HEK293 (cell line): ENCODE measurements at regions not wholly inside any gene's neighbourhood (a gene's known extent, or its start where the extent isn't known, plus 50 kb on each side); places are given as distances from the start of the nearest gene placed in this dataset.

Experiments used
- CTCF ChIA-PET: fragments of 350-600 bp; formaldehyde crosslinking; extraction: SDS; loops from one replicate; lab custom pipeline; 2021; ENCODE audit warnings: antibody characterized with exemption; lab: Yijun Ruan, JAX
- POLR2A ChIA-PET: fragments of 300-600 bp; formaldehyde crosslinking; extraction: SDS; loops from one replicate; lab custom pipeline; 2020; ENCODE audit warnings: antibody characterized with exemption, inconsistent platforms; lab: Yijun Ruan, JAX
- H3K27ac ChIP-seq: fragments of 200-500 bp; sonication (Bioruptor generic); 2 replicates; pipeline ENCODE4 v1.5.1; 2014; ENCODE audit warnings: low read depth, low read length, control low read depth, inconsistent platforms; ENCODE audit errors: extremely low read depth
- H3K36me3 ChIP-seq, 2 experiments: fragments of 200-500 bp in 1 of 2; sonication (Bioruptor generic) in 1 of 2; 1 replicate in 1 of 2; 2 replicates in 1 of 2; pipeline ENCODE4 v1.5.1; 2014 to 2017; ENCODE audit warnings: inconsistent platforms in 2 of 2, low read length in 2 of 2; ENCODE audit not compliant: control insufficient read depth in 2 of 2, insufficient read depth in 1 of 2
- H3K4me1 ChIP-seq: fragments of 200-500 bp; sonication (Bioruptor generic); 2 replicates; pipeline ENCODE4 v1.5.1; 2014; ENCODE audit warnings: mild to moderate bottlenecking, low read length, inconsistent platforms; ENCODE audit not compliant: control insufficient read depth, insufficient read depth
- H3K4me3 ChIP-seq: 2 replicates; pipeline ENCODE4 v1.5.1; 2011; ENCODE audit warnings: low read depth, mild to moderate bottlenecking, control low read depth, low read length, moderate library complexity
- H3K9me3 ChIP-seq: fragments of 200-500 bp; sonication (Bioruptor generic); 2 replicates; pipeline ENCODE4 v1.5.1; 2014; ENCODE audit warnings: low read depth, low read length, inconsistent platforms; ENCODE audit not compliant: control insufficient read depth, insufficient read depth
- CTCF ChIP-seq: fragments of 450-650 bp; formaldehyde crosslinking; IDR thresholded peaks from 2 replicates; pipeline ENCODE4 v1.5.1; 2016; ENCODE audit warnings: missing biosample characterization, missing genetic modification characterization
- ELK4 ChIP-seq: IDR thresholded peaks from 2 replicates; pipeline ENCODE4 v1.6.1; 2011; ENCODE audit warnings: mild to moderate bottlenecking, low read depth, low read length, borderline replicate concordance
- GLIS2 ChIP-seq: fragments of 450-650 bp; formaldehyde crosslinking; IDR thresholded peaks from 2 replicates; pipeline ENCODE4 v1.5.1; 2016; ENCODE audit warnings: missing biosample characterization, missing genetic modification characterization
- KLF7 ChIP-seq: fragments of 450-650 bp; formaldehyde crosslinking; IDR thresholded peaks from 2 replicates; pipeline ENCODE4 v1.5.1; 2016; ENCODE audit warnings: missing biosample characterization, missing genetic modification characterization, borderline replicate concordance
- KLF8 ChIP-seq: fragments of 450-650 bp; formaldehyde crosslinking; IDR thresholded peaks from 2 replicates; pipeline ENCODE4 v1.5.1; 2016; ENCODE audit warnings: missing biosample characterization, missing genetic modification characterization
- MYNN ChIP-seq: fragments of 450-650 bp; formaldehyde crosslinking; IDR thresholded peaks from 2 replicates; pipeline ENCODE4 v1.5.1; 2016; ENCODE audit warnings: missing biosample characterization, missing genetic modification characterization, borderline replicate concordance
- SP3 ChIP-seq: fragments of 450-650 bp; formaldehyde crosslinking; IDR thresholded peaks from 2 replicates; pipeline ENCODE4 v1.5.1; 2016; ENCODE audit warnings: missing biosample characterization, missing genetic modification characterization
- TRIM28 ChIP-seq: IDR thresholded peaks from 2 replicates; pipeline ENCODE4 v1.6.1; 2011; ENCODE audit warnings: low read length, control low read depth, borderline replicate concordance
- ZBTB49 ChIP-seq: fragments of 450-650 bp; formaldehyde crosslinking; IDR thresholded peaks from 2 replicates; pipeline ENCODE4 v1.5.1; 2016; ENCODE audit warnings: missing biosample characterization, missing genetic modification characterization, low read depth
- ZBTB8A ChIP-seq: fragments of 450-650 bp; formaldehyde crosslinking; IDR thresholded peaks from 2 replicates; pipeline ENCODE4 v1.5.1; 2016; ENCODE audit warnings: missing biosample characterization, missing genetic modification characterization
- ZNF132 ChIP-seq: fragments of 450-650 bp; formaldehyde crosslinking; IDR thresholded peaks from 2 replicates; pipeline ENCODE4 v1.5.1; 2017; ENCODE audit warnings: missing biosample characterization, missing genetic modification characterization, borderline replicate concordance
- ZNF221 ChIP-seq: fragments of 450-650 bp; formaldehyde crosslinking; IDR thresholded peaks from 2 replicates; pipeline ENCODE4 v1.5.1; 2017; ENCODE audit warnings: missing biosample characterization, missing genetic modification characterization, borderline replicate concordance
- ZNF26 ChIP-seq: fragments of 450-650 bp; formaldehyde crosslinking; IDR thresholded peaks from 2 replicates; pipeline ENCODE4 v1.5.1; 2016; ENCODE audit warnings: missing biosample characterization, missing genetic modification characterization
- ZNF280D ChIP-seq: fragments of 450-650 bp; formaldehyde crosslinking; IDR thresholded peaks from 2 replicates; pipeline ENCODE4 v1.5.1; 2016; ENCODE audit warnings: missing biosample characterization, missing genetic modification characterization
- ZNF335 ChIP-seq: fragments of 450-650 bp; formaldehyde crosslinking; conservative IDR thresholded peaks from 2 replicates; pipeline ENCODE4 v1.5.1; 2016; ENCODE audit warnings: missing biosample characterization, missing genetic modification characterization
- ZNF37A ChIP-seq: fragments of 450-650 bp; IDR thresholded peaks from 2 replicates; pipeline ENCODE4 v1.5.1; 2018; ENCODE audit warnings: missing biosample characterization, missing genetic modification characterization
- ZNF416 ChIP-seq: fragments of 450-650 bp; formaldehyde crosslinking; IDR thresholded peaks from 2 replicates; pipeline ENCODE4 v1.5.1; 2016; ENCODE audit warnings: missing biosample characterization, missing genetic modification characterization
- ZNF423 ChIP-seq: fragments of 450-650 bp; formaldehyde crosslinking; IDR thresholded peaks from 2 replicates; pipeline ENCODE4 v1.5.1; 2016; ENCODE audit warnings: missing biosample characterization, missing genetic modification characterization
- ZNF530 ChIP-seq: fragments of 450-650 bp; formaldehyde crosslinking; IDR thresholded peaks from 2 replicates; pipeline ENCODE4 v1.5.1; 2016; ENCODE audit warnings: low read depth, missing biosample characterization, missing genetic modification characterization
- ZNF549 ChIP-seq: fragments of 450-650 bp; IDR thresholded peaks from 2 replicates; pipeline ENCODE4 v1.5.1; 2018; ENCODE audit warnings: missing biosample characterization, missing genetic modification characterization, mild to moderate bottlenecking, inconsistent platforms, moderate library complexity
- ZNF558 ChIP-seq: fragments of 450-650 bp; formaldehyde crosslinking; IDR thresholded peaks from 2 replicates; pipeline ENCODE4 v1.5.1; 2016; ENCODE audit warnings: missing biosample characterization, missing genetic modification characterization
- ZNF621 ChIP-seq: fragments of 450-650 bp; formaldehyde crosslinking; IDR thresholded peaks from 2 replicates; pipeline ENCODE4 v1.5.1; 2017; ENCODE audit warnings: missing biosample characterization, missing genetic modification characterization
- ZNF623 ChIP-seq: fragments of 450-650 bp; formaldehyde crosslinking; IDR thresholded peaks from 2 replicates; pipeline ENCODE4 v1.5.1; 2016; ENCODE audit warnings: missing biosample characterization, missing genetic modification characterization
- ZNF654 ChIP-seq: fragments of 450-650 bp; formaldehyde crosslinking; IDR thresholded peaks from 2 replicates; pipeline ENCODE4 v1.5.1; 2016; ENCODE audit warnings: low read depth, missing biosample characterization, missing genetic modification characterization
- ZNF785 ChIP-seq: fragments of 450-650 bp; formaldehyde crosslinking; IDR thresholded peaks from 2 replicates; pipeline ENCODE4 v1.5.1; 2016; ENCODE audit warnings: missing biosample characterization, missing genetic modification characterization

- Histone ChIP-seq H3K27ac (no peak overlapping the region), H3K4me3 (no peak overlapping the region), H3K4me1 (no peaks in the 10 kb centered on the region), H3K36me3 (no peaks in the 10 kb centered on the region), H3K9me3 (no peaks in the 10 kb centered on the region)
- TF ChIP-seq ZNF335 (tag by site-specific recombination) (no peak), ZNF558 (no peak), ZNF416 (no peak), SP3 (tag by site-specific recombination) (no peak), ZNF26 (tag by site-specific recombination) (no peak), TRIM28 (no peak), ZNF221 (tag by site-specific recombination) (no peak), KLF8 (tag by site-specific recombination) (no peak), ELK4 (no peak), ZNF423 (tag by site-specific recombination) (no peak), ZNF37A (tag by site-specific recombination) (no peak)
- CTCF ChIA-PET: no interaction called here
- POLR2A ChIA-PET: no interaction called here
These were observed 1174.0 kb downstream of the SORCS1 start for GRCh38 chr10:105990529-105990928.

- no peaks in the 10 kb centered on the region for H3K9me3 ChIP-seq
- H3K27ac ChIP-seq: no peak overlapping the region
- H3K4me3 ChIP-seq: no peak overlapping the region
- ChIA-PET POLR2A (no interaction called here), CTCF (no interaction called here)
- TF ChIP-seq KLF7 (no peak), ZNF654 (tag by site-specific recombination) (no peak), GLIS2 (no peak), ZNF621 (tag by site-specific recombination) (no peak), CTCF (tag by site-specific recombination) (no peak)
- TF ChIP-seq, all 188 proteins: peak for 0
- H3K36me3 ChIP-seq: no peaks in the 10 kb centered on the region
- no peaks in the 10 kb centered on the region for H3K4me1 ChIP-seq
These were observed 1174.5 kb downstream of the SORCS1 start for GRCh38 chr10:105989995-105990394.

- ChIA-PET CTCF (no interaction called here), POLR2A (no interaction called here)
- Histone ChIP-seq H3K4me3 (no peak overlapping the region), H3K9me3 (no peaks in the 10 kb centered on the region), H3K36me3 (no peaks in the 10 kb centered on the region), H3K27ac (no peak overlapping the region), H3K4me1 (no peaks in the 10 kb centered on the region)
- TF ChIP-seq ZNF530 (no peak), ZNF280D (no peak), MYNN (tag by site-specific recombination) (no peak), ZNF549 (tag by site-specific recombination) (no peak), ZNF785 (no peak), ZNF132 (tag by site-specific recombination) (no peak), ZBTB8A (no peak), ZBTB49 (no peak), ZNF623 (tag by site-specific recombination) (no peak)
These were observed 1175.7 kb downstream of the SORCS1 start for GRCh38 chr10:105988848-105989247.
